GM12878 (cell line): ENCODE measurements at regions not wholly inside any gene's neighbourhood (a gene's known extent, or its start where the extent isn't known, plus 50 kb on each side); places are given as distances from the start of the nearest gene placed in this dataset.

ENCODE experiments used
- ATAC-seq: fragments of 200-7000 bp; cut with Tn5 transposase; 3 replicates; pipeline ENCODE4 v1.9.1; 2020; ENCODE audit warnings: mild to moderate bottlenecking, moderate library complexity
- BruUV-seq: library from RNA; stranded (reverse); fragments of 400-500 nt; replicated peaks from 2 replicates; lab custom pipeline; 2021; lab: Mats Ljungman, UMichigan
- CTCF ChIA-PET: fragments of 300-600 bp; sonication (Branson Sonifier 250); formaldehyde crosslinking; extraction: SDS; loops from one replicate; lab custom pipeline; 2021; ENCODE audit warnings: inconsistent platforms; lab: Yijun Ruan, JAX
- POLR2A ChIA-PET: fragments of 350-600 bp; formaldehyde crosslinking; extraction: SDS; loops from one replicate; lab custom pipeline; 2021; ENCODE audit warnings: inconsistent platforms; lab: Charles Lee
- RAD21 ChIA-PET: fragments of 300-600 bp; sonication (Branson Sonifier 250); formaldehyde crosslinking; loops from one replicate; lab custom pipeline; 2023; ENCODE audit warnings: antibody characterized with exemption; ENCODE audit not compliant: unreplicated experiment; lab: Charles Lee
- SMC1A ChIA-PET: fragments of 300-600 bp; sonication (Branson Sonifier 250); formaldehyde crosslinking; loops from one replicate; lab custom pipeline; 2023; ENCODE audit not compliant: unreplicated experiment, uncharacterized antibody; lab: Charles Lee
- DNase-seq: peaks from one replicate; pipeline ENCODE4 v3.0.0-alpha.2; 2011; ENCODE audit warnings: low read depth, low spot score
- FAIRE-seq: peaks from 3 replicates; lab custom pipeline; 2011; peaks lifted over from hg19 to GRCh38; lab: Jason Lieb, UNC
- H2AFZ ChIP-seq: 2 replicates; pipeline ENCODE4 v1.6.0; 2011; ENCODE audit warnings: low read depth, low read length, control low read depth; ENCODE audit not compliant: control insufficient read depth
- H3K27ac ChIP-seq: 2 replicates; pipeline ENCODE4 v1.5.1; 2011; ENCODE audit warnings: control low read depth; ENCODE audit not compliant: control insufficient read depth, insufficient read depth
- H3K27me3 ChIP-seq, 2 experiments: replicated peaks in 1 of 2; 2 replicates each; pipeline versions ENCODE4 v1.6.0 to v1.6.1; 2011; ENCODE audit warnings: low read length in 1 of 2; ENCODE audit not compliant: control insufficient read depth in 2 of 2, insufficient read depth in 2 of 2
- H3K36me3 ChIP-seq, 2 experiments: 2 replicates each; pipeline ENCODE4 v1.5.1; 2011; ENCODE audit warnings: low read length in 1 of 2; ENCODE audit not compliant: control insufficient read depth in 2 of 2, insufficient read depth in 2 of 2
- H3K4me1 ChIP-seq: 2 replicates; pipeline ENCODE4 v1.6.1; 2011; ENCODE audit warnings: mild to moderate bottlenecking, low read length, moderate library complexity, mixed read lengths; ENCODE audit not compliant: control insufficient read depth, insufficient read depth
- H3K4me2 ChIP-seq: 2 replicates; pipeline ENCODE4 v1.6.0; 2011; ENCODE audit warnings: control low read depth; ENCODE audit not compliant: control insufficient read depth, insufficient read depth
- H3K4me3 ChIP-seq: fragments of 200-600 bp; sonication (generic); 2 replicates; pipeline ENCODE4 v1.5.1; 2016
- H3K79me2 ChIP-seq: 2 replicates; pipeline ENCODE4 v1.6.0; 2011; ENCODE audit warnings: low read length; ENCODE audit not compliant: control insufficient read depth, insufficient read depth
- H3K9ac ChIP-seq: 2 replicates; pipeline ENCODE4 v1.8.0; 2011; ENCODE audit warnings: low read length, control low read depth, mixed read lengths; ENCODE audit not compliant: control insufficient read depth, insufficient read depth
- H3K9me3 ChIP-seq: replicated peaks from 3 replicates; pipeline ENCODE4 v1.5.1; 2011; ENCODE audit warnings: mild to moderate bottlenecking, low read length; ENCODE audit not compliant: control insufficient read depth, insufficient read depth
- H4K20me1 ChIP-seq: 2 replicates; pipeline ENCODE4 v1.6.0; 2011; ENCODE audit not compliant: control insufficient read depth, insufficient read depth
- ATF3 ChIP-seq: IDR thresholded peaks from 2 replicates; pipeline ENCODE4 v1.6.1; 2011; ENCODE audit warnings: low read depth, mild to moderate bottlenecking, low read length, moderate library complexity, borderline replicate concordance; ENCODE audit errors: extremely low read depth
- CREB1 ChIP-seq: IDR thresholded peaks from 2 replicates; pipeline ENCODE4 v1.6.1; 2012; ENCODE audit warnings: low read depth, mild to moderate bottlenecking, inconsistent platforms
- JUND ChIP-seq: IDR thresholded peaks from 2 replicates; pipeline ENCODE4 v1.6.1; 2012; ENCODE audit warnings: low read depth, mild to moderate bottlenecking, low read length, improper control_type of control experiment, moderate library complexity
- PAX5 ChIP-seq: IDR thresholded peaks from 2 replicates; pipeline ENCODE4 v1.6.1; 2011; ENCODE audit warnings: low read depth, low read length, borderline replicate concordance
- SMAD5 ChIP-seq: IDR thresholded peaks from 2 replicates; pipeline ENCODE4 v1.6.1; 2016; ENCODE audit warnings: antibody characterized with exemption, low read depth
- SP1 ChIP-seq: IDR thresholded peaks from one replicate; pipeline ENCODE4 v1.6.1; 2011; ENCODE audit warnings: low read depth, low read length
- TBL1XR1 ChIP-seq: IDR thresholded peaks from 2 replicates; pipeline ENCODE4 v1.6.1; 2012; ENCODE audit warnings: low read depth, low read length, improper control_type of control experiment
- ZNF384 ChIP-seq: IDR thresholded peaks from 2 replicates; pipeline ENCODE4 v1.6.1; 2012; ENCODE audit warnings: low read depth, mild to moderate bottlenecking, low read length, improper control_type of control experiment, borderline replicate concordance
- WGBS: methylation state at CpG from one replicate; pipeline ENCODE4 v1.1.6; 2016; ENCODE audit warnings: low lambda C conversion rate; ENCODE audit not compliant: insufficient replicate concordance, insufficient coverage; ENCODE audit errors: missing lambda C conversion rate; 5-methylcytosine and 5-hydroxymethylcytosine counted together
- in situ Hi-C: fragments of 300-500 bp; cut with MboI; formaldehyde crosslinking; loops from 9 replicates; pipeline ENCODE4 v1.14.3; 2018; ENCODE audit warnings: mixed read lengths
- intact Hi-C: fragments of 100-400 bp; cut with micrococcal nuclease; formaldehyde crosslinking; loops from one replicate; pipeline ENCODE4 v1.14.2; 2022; ENCODE audit not compliant: unreplicated experiment
- TF ChIP-seq, protein P1 (sequence below): fragments of 450-650 bp; IDR thresholded peaks from 2 replicates; pipeline ENCODE4 v1.6.1; 2018; ENCODE audit warnings: mild to moderate bottlenecking, low read depth, moderate library complexity; ENCODE audit not compliant: partially characterized antibody

DNA sequence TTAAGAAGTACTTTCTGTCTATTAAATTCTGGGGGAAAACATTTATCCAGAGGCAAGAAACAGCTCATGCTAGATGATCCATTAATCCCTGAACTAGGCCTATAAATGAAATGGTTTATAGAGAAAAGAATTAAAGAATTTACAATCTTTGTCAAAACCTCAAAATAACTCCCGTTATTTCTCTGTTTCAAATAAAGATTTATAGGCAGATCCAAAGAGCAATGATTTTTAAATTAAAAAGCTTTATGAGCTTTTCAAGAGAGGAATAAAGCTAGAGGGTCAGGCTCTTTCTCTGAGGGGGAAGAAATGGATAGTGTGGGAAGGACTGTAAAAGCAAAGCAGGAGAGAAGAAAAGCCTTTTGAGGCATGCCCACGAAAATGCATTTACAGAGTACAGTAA lies 82.5 kb upstream of the OGFRL1 start:
- BruUV-seq = no TSS peak
- no peak for DNase-seq
- WGBS = 59% methylated on average over 2 of the region's 2 CpGs
- TF ChIP-seq JUND = no peak
- no peak for TF ChIP-seq CREB1
- no peak for TF ChIP-seq ATF3
- TF ChIP-seq TBL1XR1 = no peak
- TF ChIP-seq PAX5 = no peak
- TF ChIP-seq ZNF384 = no peak
- no peak for TF ChIP-seq SMAD5
- TF ChIP-seq SP1 = no peak
- TF ChIP-seq, protein P1, sequence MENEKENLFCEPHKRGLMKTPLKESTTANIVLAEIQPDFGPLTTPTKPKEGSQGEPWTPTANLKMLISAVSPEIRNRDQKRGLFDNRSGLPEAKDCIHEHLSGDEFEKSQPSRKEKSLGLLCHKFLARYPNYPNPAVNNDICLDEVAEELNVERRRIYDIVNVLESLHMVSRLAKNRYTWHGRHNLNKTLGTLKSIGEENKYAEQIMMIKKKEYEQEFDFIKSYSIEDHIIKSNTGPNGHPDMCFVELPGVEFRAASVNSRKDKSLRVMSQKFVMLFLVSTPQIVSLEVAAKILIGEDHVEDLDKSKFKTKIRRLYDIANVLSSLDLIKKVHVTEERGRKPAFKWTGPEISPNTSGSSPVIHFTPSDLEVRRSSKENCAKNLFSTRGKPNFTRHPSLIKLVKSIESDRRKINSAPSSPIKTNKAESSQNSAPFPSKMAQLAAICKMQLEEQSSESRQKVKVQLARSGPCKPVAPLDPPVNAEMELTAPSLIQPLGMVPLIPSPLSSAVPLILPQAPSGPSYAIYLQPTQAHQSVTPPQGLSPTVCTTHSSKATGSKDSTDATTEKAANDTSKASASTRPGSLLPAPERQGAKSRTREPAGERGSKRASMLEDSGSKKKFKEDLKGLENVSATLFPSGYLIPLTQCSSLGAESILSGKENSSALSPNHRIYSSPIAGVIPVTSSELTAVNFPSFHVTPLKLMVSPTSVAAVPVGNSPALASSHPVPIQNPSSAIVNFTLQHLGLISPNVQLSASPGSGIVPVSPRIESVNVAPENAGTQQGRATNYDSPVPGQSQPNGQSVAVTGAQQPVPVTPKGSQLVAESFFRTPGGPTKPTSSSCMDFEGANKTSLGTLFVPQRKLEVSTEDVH = no peak
- TF ChIP-seq, all 136 proteins: peak for 0
- Histone ChIP-seq H3K4me3 (no peak overlapping the region), H3K9me3 (no peaks in the 10 kb centered on the region), H3K27ac (no peak overlapping the region), H3K27me3 (no peaks in the 10 kb centered on the region), H3K9ac (no peak overlapping the region), H3K79me2 (no peaks in the 10 kb centered on the region), H3K36me3 (no peaks in the 10 kb centered on the region), H2AFZ (no peak overlapping the region), H3K4me2 (no peak overlapping the region), H4K20me1 (no peaks in the 10 kb centered on the region), H3K4me1 (no peaks in the 10 kb centered on the region)
- in situ Hi-C loops (no loop called here), intact Hi-C loops (no loop called here)
- ChIA-PET CTCF (interaction anchor here (1.5 kb wide), 1 partner anchor 15 kb away, joined by 5 read pairs; no protein-coding TSS in a partner anchor), SMC1A (interaction anchor here (0.8 kb wide), 1 partner anchor 82 kb away, joined by 3 read pairs; no protein-coding TSS in a partner anchor), POLR2A (no interaction called here), RAD21 (no interaction called here)
- FAIRE-seq (no peak), ATAC-seq (no peak)
